ENCODE measurements at regions not wholly inside any gene's neighbourhood (a gene's known extent, or its start where the extent isn't known, plus 50 kb on each side); places are given as distances from the start of the nearest gene placed in this dataset.

DNA sequence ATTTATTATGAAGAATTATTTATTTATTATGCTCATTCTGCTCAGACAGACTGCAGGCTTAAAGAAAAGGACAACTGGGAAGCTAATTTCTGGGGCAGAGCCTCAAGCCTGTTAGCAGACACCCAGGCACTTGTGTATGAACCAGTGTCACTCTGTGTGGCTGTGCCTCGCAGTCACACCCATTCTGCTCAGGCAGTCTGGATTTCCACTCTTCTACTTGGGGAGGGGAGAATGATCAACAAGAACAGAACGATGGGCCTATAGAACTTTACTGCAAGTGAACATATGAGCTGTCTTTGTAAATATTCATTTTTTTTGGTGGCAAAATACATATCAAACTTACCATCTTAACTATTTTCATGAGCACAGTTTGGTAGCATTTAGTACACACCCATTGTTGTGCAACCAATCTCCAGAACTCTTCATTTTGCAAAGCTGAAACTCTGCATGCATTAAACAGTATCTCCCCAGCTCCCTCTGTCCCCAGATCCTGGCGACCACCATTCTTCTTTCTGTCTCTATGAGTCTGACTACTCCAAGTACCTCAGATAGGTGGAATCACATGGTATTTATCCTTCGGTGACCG lies 181.7 kb downstream of the NUFIP1 start:
- no peak for TF ChIP-seq CTCF (IDR thresholded peaks at IDR 0.05)
- no peak overlapping the region for H3K27ac Mint-ChIP-seq
- H3K4me1 Mint-ChIP-seq (ENCODE audit: low read depth) = no peaks in the 10 kb centered on the region
- no peak for ATAC-seq (ENCODE audit: poor library complexity)
- no peak overlapping the region for H3K4me3 ChIP-seq (ENCODE audit: low read length)
- H3K27me3 ChIP-seq (ENCODE audit: control insufficient read depth in 1 of 2, insufficient read depth in 2 of 2, low read length in 2 of 2) = no peaks in the 10 kb centered on the region
- H3K36me3 Mint-ChIP-seq (ENCODE audit: low read depth) = no peaks in the 10 kb centered on the region
- no peak overlapping the region for H3K27ac ChIP-seq (ENCODE audit: low read depth in 1 of 2, low read length in 2 of 2)
- DNase-seq = no peak
- H3K27me3 Mint-ChIP-seq = no peaks in the 10 kb centered on the region
- no peaks in the 10 kb centered on the region for H3K9me3 ChIP-seq (ENCODE audit: control insufficient read depth in 1 of 2, insufficient read depth in 1 of 2, low read length in 2 of 2)
- CTCF ChIA-PET = no interaction called here
- H3K9me3 Mint-ChIP-seq = no peaks in the 10 kb centered on the region
- no peak overlapping the region for H3K4me3 Mint-ChIP-seq
- H3K4me1 ChIP-seq (ENCODE audit: insufficient read depth, low read length) = no peaks in the 10 kb centered on the region
- POLR2A ChIA-PET = no interaction called here
- H3K36me3 ChIP-seq (ENCODE audit: insufficient read depth, low read length) = no peaks in the 10 kb centered on the region
- intact Hi-C loops (cut with DNase I, micrococcal nuclease) = no loop called here

DNA sequence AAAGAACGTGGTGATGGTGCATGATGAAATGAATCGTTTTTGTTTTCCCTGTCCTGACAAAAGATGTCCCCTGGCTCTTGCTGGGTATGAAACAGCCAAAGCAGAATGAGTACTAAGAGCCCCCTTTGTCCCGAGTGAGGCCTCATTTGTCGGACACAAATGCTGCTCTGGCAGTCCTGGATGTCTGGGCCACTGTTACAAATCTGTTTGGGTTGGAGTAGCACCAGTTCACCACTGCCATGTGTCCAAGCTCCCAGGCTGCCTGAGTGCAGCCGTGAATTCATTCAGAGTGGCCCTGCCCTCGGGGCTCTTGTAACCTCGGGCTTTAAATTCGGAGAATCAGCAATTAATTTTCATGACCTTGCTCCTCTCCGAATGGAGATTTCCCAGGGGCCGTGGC lies 182.4 kb downstream of the NUFIP1 start:
- H3K9me3 ChIP-seq (ENCODE audit: control insufficient read depth in 1 of 2, insufficient read depth in 1 of 2, low read length in 2 of 2) = no peaks in the 10 kb centered on the region
- Mint-ChIP-seq H3K27ac (no peak overlapping the region), H3K9me3 (no peaks in the 10 kb centered on the region), H3K4me3 (no peak overlapping the region), H3K27me3 (no peaks in the 10 kb centered on the region), H3K4me1 (ENCODE audit: low read depth) (no peaks in the 10 kb centered on the region), H3K36me3 (ENCODE audit: low read depth) (no peaks in the 10 kb centered on the region)
- no peaks in the 10 kb centered on the region for H3K4me1 ChIP-seq (ENCODE audit: insufficient read depth, low read length)
- H3K36me3 ChIP-seq (ENCODE audit: insufficient read depth, low read length) = no peaks in the 10 kb centered on the region
- intact Hi-C loops (cut with DNase I, micrococcal nuclease) = no loop called here
- DNase-seq (no peak), ATAC-seq (ENCODE audit: poor library complexity) (no peak)
- H3K27me3 ChIP-seq (ENCODE audit: control insufficient read depth in 1 of 2, insufficient read depth in 2 of 2, low read length in 2 of 2) = no peaks in the 10 kb centered on the region
- H3K27ac ChIP-seq (ENCODE audit: low read depth in 1 of 2, low read length in 2 of 2) = no peak overlapping the region
- POLR2A ChIA-PET = no interaction called here
- no peak overlapping the region for H3K4me3 ChIP-seq (ENCODE audit: low read length)
- TF ChIP-seq CTCF (IDR thresholded peaks at IDR 0.05) = no peak
- CTCF ChIA-PET = no interaction called here

GRCh38 chr13:44805585-44805984 lies 183.7 kb downstream of the NUFIP1 start:
- TF ChIP-seq CTCF (IDR thresholded peaks at IDR 0.05) = no peak
- H3K9me3 Mint-ChIP-seq = no peaks in the 10 kb centered on the region
- Histone ChIP-seq H3K36me3 (ENCODE audit: insufficient read depth, low read length) (no peaks in the 10 kb centered on the region), H3K27ac (ENCODE audit: low read depth in 1 of 2, low read length in 2 of 2) (no peak overlapping the region), H3K4me1 (ENCODE audit: insufficient read depth, low read length) (no peaks in the 10 kb centered on the region), H3K9me3 (ENCODE audit: control insufficient read depth in 1 of 2, insufficient read depth in 1 of 2, low read length in 2 of 2) (no peaks in the 10 kb centered on the region), H3K4me3 (ENCODE audit: low read length) (no peak overlapping the region), H3K27me3 (ENCODE audit: control insufficient read depth in 1 of 2, insufficient read depth in 2 of 2, low read length in 2 of 2) (no peaks in the 10 kb centered on the region)
- no peaks in the 10 kb centered on the region for H3K36me3 Mint-ChIP-seq (ENCODE audit: low read depth)
- ChIA-PET CTCF (no interaction called here), POLR2A (no interaction called here)
- no peaks in the 10 kb centered on the region for H3K27me3 Mint-ChIP-seq
- intact Hi-C loops (cut with DNase I, micrococcal nuclease) = no loop called here
- H3K4me3 Mint-ChIP-seq = no peak overlapping the region
- DNase-seq (no peak), ATAC-seq (ENCODE audit: poor library complexity) (no peak)
- no peak overlapping the region for H3K27ac Mint-ChIP-seq
- no peaks in the 10 kb centered on the region for H3K4me1 Mint-ChIP-seq (ENCODE audit: low read depth)

All from CD4-positive, alpha-beta T cell (primary cell).